Retinal pigment epithelial cell (primary cell): ENCODE measurements at regions not wholly inside any gene's neighbourhood (a gene's known extent, or its start where the extent isn't known, plus 50 kb on each side); places are given as distances from the start of the nearest gene placed in this dataset.

Source experiments
- DNase-seq: peaks from one replicate; pipeline ENCODE4 v3.0.0-alpha.2; 2010; ENCODE audit warnings: low read depth
- H3K4me3 ChIP-seq: 2 replicates; pipeline ENCODE4 v1.5.1; 2011; ENCODE audit warnings: mild to moderate bottlenecking, low read length, control low read depth, moderate library complexity
- TF ChIP-seq, protein P1 (sequence below): conservative IDR thresholded peaks from 2 replicates; pipeline ENCODE4 v1.5.1; 2011; ENCODE audit warnings: low read depth, low read length, control low read depth, inconsistent platforms

DNA sequence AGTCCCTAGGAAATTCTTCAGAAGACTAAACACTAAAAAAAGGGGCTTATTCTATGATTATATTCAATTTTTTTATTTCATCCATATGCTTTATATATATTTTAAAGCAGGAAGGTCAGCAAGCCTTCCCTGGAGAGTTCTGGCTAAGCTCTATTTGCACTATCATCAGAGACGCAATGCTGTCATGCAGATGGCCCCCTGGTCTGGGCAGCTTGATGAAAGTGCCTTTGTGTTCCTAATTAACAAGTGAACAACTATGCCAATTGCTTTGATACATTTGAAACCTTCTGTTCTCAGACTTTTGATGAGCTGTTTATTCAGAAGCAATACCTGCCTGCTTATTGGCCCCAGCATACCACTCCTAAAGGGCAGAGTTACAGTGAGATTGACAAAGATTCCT, 1344.6 kb downstream of the OLFM4 start:
- TF ChIP-seq, protein P1, sequence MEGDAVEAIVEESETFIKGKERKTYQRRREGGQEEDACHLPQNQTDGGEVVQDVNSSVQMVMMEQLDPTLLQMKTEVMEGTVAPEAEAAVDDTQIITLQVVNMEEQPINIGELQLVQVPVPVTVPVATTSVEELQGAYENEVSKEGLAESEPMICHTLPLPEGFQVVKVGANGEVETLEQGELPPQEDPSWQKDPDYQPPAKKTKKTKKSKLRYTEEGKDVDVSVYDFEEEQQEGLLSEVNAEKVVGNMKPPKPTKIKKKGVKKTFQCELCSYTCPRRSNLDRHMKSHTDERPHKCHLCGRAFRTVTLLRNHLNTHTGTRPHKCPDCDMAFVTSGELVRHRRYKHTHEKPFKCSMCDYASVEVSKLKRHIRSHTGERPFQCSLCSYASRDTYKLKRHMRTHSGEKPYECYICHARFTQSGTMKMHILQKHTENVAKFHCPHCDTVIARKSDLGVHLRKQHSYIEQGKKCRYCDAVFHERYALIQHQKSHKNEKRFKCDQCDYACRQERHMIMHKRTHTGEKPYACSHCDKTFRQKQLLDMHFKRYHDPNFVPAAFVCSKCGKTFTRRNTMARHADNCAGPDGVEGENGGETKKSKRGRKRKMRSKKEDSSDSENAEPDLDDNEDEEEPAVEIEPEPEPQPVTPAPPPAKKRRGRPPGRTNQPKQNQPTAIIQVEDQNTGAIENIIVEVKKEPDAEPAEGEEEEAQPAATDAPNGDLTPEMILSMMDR: no peak
- DNase-seq: no peak
- no peak overlapping the region for H3K4me3 ChIP-seq

DNA sequence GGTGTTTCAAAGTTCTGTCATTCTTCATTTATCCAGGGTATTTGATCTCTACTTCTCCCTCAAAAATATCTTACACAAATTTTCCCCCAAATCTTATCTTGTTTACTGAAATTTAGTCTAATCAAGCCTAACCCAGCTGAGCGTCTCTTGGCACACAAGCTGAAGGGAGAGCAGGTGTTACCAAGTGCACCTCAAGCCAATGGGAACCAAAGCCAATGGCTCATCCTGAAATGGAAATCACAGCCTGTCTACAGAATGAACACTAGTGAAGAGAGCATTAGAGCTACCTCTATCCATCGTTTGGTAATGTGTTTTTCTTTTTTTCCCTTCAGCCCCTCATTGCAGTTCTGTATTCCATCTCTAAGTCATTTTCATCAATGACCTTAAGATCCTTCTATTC, 1350.8 kb downstream of the OLFM4 start:
- no peak for DNase-seq
- TF ChIP-seq, protein P1: no peak
- no peak overlapping the region for H3K4me3 ChIP-seq

DNA sequence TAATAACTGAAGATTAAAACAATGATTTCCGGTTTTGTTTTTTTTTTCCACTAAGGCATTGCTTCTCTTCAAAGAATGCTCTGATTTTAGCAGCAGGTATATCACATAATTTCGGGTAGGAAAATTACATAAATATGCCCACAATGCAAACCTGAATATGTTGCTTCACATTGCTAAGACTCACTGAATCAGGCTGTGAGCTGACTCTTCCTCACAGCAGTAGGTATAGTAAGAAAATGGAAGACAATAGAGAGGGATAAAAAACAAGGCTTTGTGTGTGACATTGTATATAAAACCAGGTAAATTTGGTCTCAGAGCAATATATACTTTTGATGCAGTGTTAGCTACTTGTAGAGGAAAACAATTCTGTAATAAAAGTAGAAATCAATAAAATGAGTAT, 1355.0 kb downstream of the OLFM4 start:
- no peak overlapping the region for H3K4me3 ChIP-seq
- no peak for DNase-seq
- TF ChIP-seq, protein P1: no peak

DNA sequence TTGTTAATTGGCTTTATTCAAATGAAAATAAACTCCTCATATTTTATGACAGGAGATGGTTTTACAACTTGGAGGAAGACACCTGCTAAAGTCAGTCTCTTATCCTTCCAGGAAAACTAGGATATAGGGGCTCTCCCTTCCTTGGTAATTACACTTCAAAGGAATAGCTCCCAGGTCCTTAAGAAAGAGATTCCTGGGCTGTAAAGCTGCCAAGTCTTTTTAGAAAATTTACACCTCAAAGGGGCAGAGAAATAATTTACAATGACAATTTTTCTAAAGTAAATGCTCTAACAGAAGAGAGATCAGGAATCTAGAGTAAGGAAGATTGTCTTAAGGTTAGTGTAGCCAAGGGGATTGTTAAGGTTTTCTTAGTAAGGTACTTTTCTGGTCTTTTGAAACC, 1359.0 kb downstream of the OLFM4 start:
- no peak for DNase-seq
- TF ChIP-seq, protein P1: no peak
- H3K4me3 ChIP-seq: no peak overlapping the region

DNA sequence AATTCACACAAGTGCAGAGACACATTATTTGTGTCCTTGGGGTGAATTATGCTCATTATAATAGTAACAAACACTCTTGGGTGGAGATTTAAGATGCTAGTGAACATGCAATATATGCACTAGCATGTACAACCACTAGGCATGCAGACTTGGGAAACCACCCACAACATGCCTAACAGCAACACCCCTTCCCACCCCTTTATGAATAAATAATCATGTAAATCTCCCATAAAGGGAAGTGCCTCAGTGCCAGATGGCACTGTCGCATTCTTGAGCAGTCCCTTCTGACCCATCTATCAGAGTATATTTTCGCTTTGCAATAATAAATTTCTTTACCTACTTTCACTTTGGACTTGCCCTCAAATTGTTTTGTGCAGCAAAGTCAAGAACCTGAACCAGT, 1362.2 kb downstream of the OLFM4 start:
- no peak for DNase-seq
- TF ChIP-seq, protein P1: no peak
- H3K4me3 ChIP-seq: no peak overlapping the region

DNA sequence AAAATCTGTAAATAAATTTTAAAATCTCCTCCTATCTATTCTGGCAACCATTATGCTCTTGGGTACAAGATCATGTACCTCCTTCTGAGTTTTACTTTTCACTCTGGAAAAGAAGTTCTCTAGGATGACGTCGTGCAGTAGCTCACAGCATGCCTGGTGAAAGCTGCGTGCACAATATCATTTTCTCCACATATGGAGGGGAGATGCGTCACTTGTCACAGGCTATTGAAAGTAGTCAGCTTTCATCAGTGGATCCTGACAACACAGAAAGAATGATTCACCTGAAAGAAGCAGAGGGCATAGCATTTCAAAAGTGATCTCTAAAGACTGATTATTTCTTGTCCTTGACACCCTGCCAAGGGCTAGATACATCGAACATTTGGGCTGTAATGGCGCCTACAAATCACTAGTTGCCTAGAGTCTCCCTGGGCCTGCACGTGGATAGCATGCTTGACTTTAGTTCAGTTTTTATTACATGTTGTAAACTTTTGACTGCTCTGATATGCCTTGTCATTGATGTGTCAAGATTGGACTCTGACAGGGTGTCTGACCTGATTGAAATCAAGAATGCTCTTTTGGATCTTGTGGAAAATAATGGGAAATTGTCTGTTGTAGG, 1365.6 kb downstream of the OLFM4 start:
- no peak overlapping the region for H3K4me3 ChIP-seq
- no peak for DNase-seq
- TF ChIP-seq, protein P1: no peak

DNA sequence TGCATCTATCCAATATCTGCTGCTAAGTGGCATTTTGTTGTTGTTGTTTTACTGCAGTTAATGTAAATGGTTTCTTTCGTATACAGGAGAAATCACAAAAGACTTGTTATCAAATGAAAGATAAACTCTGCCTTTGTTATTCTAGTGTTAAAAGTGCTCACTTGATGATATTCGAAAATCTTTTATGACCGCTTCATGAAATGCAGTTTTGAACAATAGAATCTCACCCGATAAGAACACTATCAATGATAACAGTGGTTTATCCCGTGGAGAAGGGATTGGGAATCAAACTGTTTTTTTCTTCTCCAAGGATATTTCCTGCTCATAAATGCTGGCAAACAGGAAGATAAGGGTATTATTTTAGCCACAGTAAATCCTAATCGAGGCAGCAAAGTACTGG, 1366.3 kb downstream of the OLFM4 start:
- TF ChIP-seq, protein P1: no peak
- no peak overlapping the region for H3K4me3 ChIP-seq

More for the DNA sequence above, 1366.3 kb downstream of the OLFM4 start:
- no peak for DNase-seq
